Astrocyte of the cerebellum (primary cell): ENCODE measurements at regions not wholly inside any gene's neighbourhood (a gene's known extent, or its start where the extent isn't known, plus 50 kb on each side); places are given as distances from the start of the nearest gene placed in this dataset.

ENCODE experiments used
- DNase-seq: peaks from one replicate; pipeline ENCODE4 v3.0.0-alpha.2; 2011; ENCODE audit warnings: low read depth
- H3K4me3 ChIP-seq: 2 replicates; pipeline ENCODE4 v1.5.1; 2011; ENCODE audit warnings: mild to moderate bottlenecking, low read depth, low read length, moderate library complexity
- CTCF ChIP-seq: IDR thresholded peaks from 2 replicates; pipeline ENCODE4 v1.5.1; 2012; ENCODE audit warnings: low read length, low read depth, moderate library complexity, mild to moderate bottlenecking; ENCODE audit errors: missing control alignments
- in situ Hi-C: cut with HindIII; loops from 2 replicates; pipeline ENCODE4 v1.10.0; 2017; ENCODE audit warnings: low sequenced_read_pairs

GRCh38 chr6:91506509-91506908 is 919.6 kb upstream of the MAP3K7 start:
- in situ Hi-C loops, result no loop called here
- DNase-seq, result no peak
- no peak overlapping the region for H3K4me3 ChIP-seq
- no peak for TF ChIP-seq CTCF

GRCh38 chr6:91505199-91505598 is 918.3 kb upstream of the MAP3K7 start:
- H3K4me3 ChIP-seq, result no peak overlapping the region
- no peak for DNase-seq
- no peak for TF ChIP-seq CTCF
- in situ Hi-C loops, result no loop called here

- no peak overlapping the region for H3K4me3 ChIP-seq
- TF ChIP-seq CTCF, result no peak
- in situ Hi-C loops, result no loop called here
- DNase-seq, result no peak
Observed at GRCh38 chr6:91501930-91502329, 915.1 kb upstream of the MAP3K7 start.

- in situ Hi-C loops, result no loop called here
- H3K4me3 ChIP-seq, result no peak overlapping the region
- no peak for TF ChIP-seq CTCF
- no peak for DNase-seq
Observed at GRCh38 chr6:91500689-91501303, 913.9 kb upstream of the MAP3K7 start.

- TF ChIP-seq CTCF, result no peak
Observed at GRCh38 chr6:91498576-91498975, 911.7 kb upstream of the MAP3K7 start.

GRCh38 chr6:91497770-91498169 is 910.9 kb upstream of the MAP3K7 start:
- no peak for DNase-seq
- in situ Hi-C loops, result no loop called here
- TF ChIP-seq CTCF, result no peak
- no peak overlapping the region for H3K4me3 ChIP-seq

More at GRCh38 chr6:91498576-91498975, 911.7 kb upstream of the MAP3K7 start:
- no peak overlapping the region for H3K4me3 ChIP-seq
- DNase-seq, result no peak
- in situ Hi-C loops, result no loop called here
